Islet precursor cell (in vitro differentiated cells): ENCODE measurements at regions not wholly inside any gene's neighbourhood (a gene's known extent, or its start where the extent isn't known, plus 50 kb on each side); places are given as distances from the start of the nearest gene placed in this dataset.
"Not testable (repeated sequence)": the region's sequence is repeated elsewhere in the genome, so short reads cannot be mapped to it uniquely, and the experiment has no call there.

Experiments
- DNase-seq: peaks from one replicate; pipeline ENCODE4 v3.0.0-alpha.2; 2018

- DNase-seq: no peak
These were observed 102.2 kb upstream of the DAB2 start for GRCh38 chr5:39526914-39527477.

- not testable (repeated sequence) for DNase-seq
These were observed 101.0 kb upstream of the DAB2 start for GRCh38 chr5:39525781-39526180.

GRCh38 chr5:39525271-39525670 is 100.5 kb upstream of the DAB2 start:
- DNase-seq: no peak

- no peak for DNase-seq
These were observed 99.0 kb upstream of the DAB2 start for GRCh38 chr5:39523821-39524220.

- no peak for DNase-seq
These were observed 97.3 kb upstream of the DAB2 start for GRCh38 chr5:39521940-39522590.

- no peak for DNase-seq
These were observed 96.5 kb upstream of the DAB2 start for GRCh38 chr5:39521098-39521860.

GRCh38 chr5:39520232-39520572 is 95.4 kb upstream of the DAB2 start:
- no peak for DNase-seq

- DNase-seq: no peak
These were observed 94.9 kb upstream of the DAB2 start for GRCh38 chr5:39519566-39520231.

GRCh38 chr5:39519079-39519478 is 94.3 kb upstream of the DAB2 start:
- DNase-seq: no peak

GRCh38 chr5:39518516-39518915 is 93.7 kb upstream of the DAB2 start:
- DNase-seq: no peak

GRCh38 chr5:39517800-39518199 is 93.0 kb upstream of the DAB2 start:
- DNase-seq: no peak

GRCh38 chr5:39515881-39516280 is 91.1 kb upstream of the DAB2 start:
- no peak for DNase-seq

GRCh38 chr5:39513236-39513635 is 88.5 kb upstream of the DAB2 start:
- no peak for DNase-seq

GRCh38 chr5:39506211-39506610 is 81.4 kb upstream of the DAB2 start:
- no peak for DNase-seq

- no peak for DNase-seq
These were observed 81.0 kb upstream of the DAB2 start for GRCh38 chr5:39505791-39506190.

GRCh38 chr5:39505363-39505762 is 80.6 kb upstream of the DAB2 start:
- no peak for DNase-seq

GRCh38 chr5:39503155-39503554 is 78.4 kb upstream of the DAB2 start:
- DNase-seq: no peak

- DNase-seq: no peak
These were observed 77.9 kb upstream of the DAB2 start for GRCh38 chr5:39502704-39503103.

GRCh38 chr5:39501397-39501796 is 76.6 kb upstream of the DAB2 start:
- no peak for DNase-seq

- DNase-seq: no peak
These were observed 75.9 kb upstream of the DAB2 start for GRCh38 chr5:39500551-39501175.

- DNase-seq: no peak
These were observed 73.6 kb upstream of the DAB2 start for GRCh38 chr5:39498278-39498952.

GRCh38 chr5:39497322-39497721 is 72.5 kb upstream of the DAB2 start:
- DNase-seq: no peak

- no peak for DNase-seq
These were observed 70.4 kb upstream of the DAB2 start for GRCh38 chr5:39495227-39495626.
